ENCODE measurements at regions not wholly inside any gene's neighbourhood (a gene's known extent, or its start where the extent isn't known, plus 50 kb on each side); places are given as distances from the start of the nearest gene placed in this dataset.

- no peak for TF ChIP-seq PRDM1 (tag by site-specific recombination; IDR thresholded peaks at IDR 0.05)
- no peak for TF ChIP-seq ZNF549 (tag by site-specific recombination; IDR thresholded peaks at IDR 0.05)
- TF ChIP-seq KLF1 (tag by site-specific recombination; IDR thresholded peaks at IDR 0.05): no peak
- TF ChIP-seq ZBTB20 (tag by site-specific recombination; IDR thresholded peaks at IDR 0.05): no peak
- TF ChIP-seq, protein P1, sequence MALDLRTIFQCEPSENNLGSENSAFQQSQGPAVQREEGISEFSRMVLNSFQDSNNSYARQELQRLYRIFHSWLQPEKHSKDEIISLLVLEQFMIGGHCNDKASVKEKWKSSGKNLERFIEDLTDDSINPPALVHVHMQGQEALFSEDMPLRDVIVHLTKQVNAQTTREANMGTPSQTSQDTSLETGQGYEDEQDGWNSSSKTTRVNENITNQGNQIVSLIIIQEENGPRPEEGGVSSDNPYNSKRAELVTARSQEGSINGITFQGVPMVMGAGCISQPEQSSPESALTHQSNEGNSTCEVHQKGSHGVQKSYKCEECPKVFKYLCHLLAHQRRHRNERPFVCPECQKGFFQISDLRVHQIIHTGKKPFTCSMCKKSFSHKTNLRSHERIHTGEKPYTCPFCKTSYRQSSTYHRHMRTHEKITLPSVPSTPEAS (tag by site-specific recombination; IDR thresholded peaks at IDR 0.05): no peak
- TF ChIP-seq ZBTB21 (tag by site-specific recombination; IDR thresholded peaks at IDR 0.05): no peak
- TF ChIP-seq CTCF (tag by site-specific recombination; IDR thresholded peaks at IDR 0.05): no peak
- TF ChIP-seq ZNF16 (tag by site-specific recombination; IDR thresholded peaks at IDR 0.05; ENCODE audit: low read depth): no peak
Measured at GRCh38 chr14:98634043-98634820, 637.8 kb downstream of the BCL11B start.
